NT2/D1 (cell line): ENCODE measurements at regions not wholly inside any gene's neighbourhood (a gene's known extent, or its start where the extent isn't known, plus 50 kb on each side); places are given as distances from the start of the nearest gene placed in this dataset.

Source experiments
- DNase-seq: peaks from one replicate; pipeline ENCODE4 v3.0.0-alpha.2; 2011; ENCODE audit warnings: low read depth, low spot score
- H3K27me3 ChIP-seq: 2 replicates; pipeline ENCODE4 v1.6.0; 2011; ENCODE audit warnings: mild to moderate bottlenecking; ENCODE audit not compliant: insufficient read length, insufficient read depth
- H3K36me3 ChIP-seq: 2 replicates; pipeline ENCODE4 v1.6.1; 2011; ENCODE audit warnings: mild to moderate bottlenecking, low read length, mixed read lengths; ENCODE audit not compliant: insufficient read depth, insufficient read length
- H3K4me1 ChIP-seq: 2 replicates; pipeline ENCODE4 v1.5.1; 2011; ENCODE audit not compliant: insufficient read depth, insufficient read length
- H3K4me3 ChIP-seq: 2 replicates; pipeline ENCODE4 v1.5.1; 2011; ENCODE audit warnings: low read depth; ENCODE audit not compliant: insufficient read length
- H3K9ac ChIP-seq: 2 replicates; pipeline ENCODE4 v1.6.0; 2011; ENCODE audit warnings: low read depth; ENCODE audit not compliant: insufficient read length
- H3K9me3 ChIP-seq: 2 replicates; pipeline ENCODE4 v1.5.1; 2011; ENCODE audit warnings: mild to moderate bottlenecking, low read length; ENCODE audit not compliant: insufficient read depth
- SUZ12 ChIP-seq: IDR thresholded peaks from 2 replicates; pipeline ENCODE4 v1.6.1; 2011; ENCODE audit not compliant: insufficient read length, insufficient read depth; ENCODE audit errors: extremely low read depth
- YY1 ChIP-seq: IDR thresholded peaks from 2 replicates; pipeline ENCODE4 v1.6.1; 2011; ENCODE audit not compliant: insufficient read length, insufficient read depth
- ZNF274 ChIP-seq: IDR thresholded peaks from 2 replicates; pipeline ENCODE4 v1.6.1; 2011; ENCODE audit warnings: mild to moderate bottlenecking, low read depth, low read length

DNA sequence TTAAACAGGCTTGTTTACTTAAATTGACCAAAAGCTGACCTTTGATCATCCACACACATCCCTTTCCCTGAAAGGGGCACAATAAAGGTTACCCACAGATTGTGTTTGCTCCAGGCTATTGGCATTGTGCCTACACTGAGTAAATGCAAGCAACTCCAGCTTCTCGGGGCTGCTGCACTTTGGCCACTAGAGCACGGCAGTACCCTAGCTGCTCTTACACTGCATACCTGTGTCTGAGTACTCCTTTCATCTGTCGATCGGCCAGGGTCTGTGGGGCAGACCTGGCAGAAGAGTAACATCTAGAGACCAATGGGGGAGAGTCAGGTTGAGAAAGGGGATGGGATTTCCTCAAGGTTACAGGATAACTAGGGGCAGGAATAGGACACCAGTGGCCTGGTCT is 281.9 kb upstream of the NMUR2 start:
- Histone ChIP-seq H3K36me3 (no peaks in the 10 kb centered on the region), H3K9me3 (peaks cover 19% of the 10 kb centered on the region), H3K4me3 (no peak overlapping the region), H3K27me3 (no peaks in the 10 kb centered on the region), H3K4me1 (no peaks in the 10 kb centered on the region), H3K9ac (no peak overlapping the region)
- TF ChIP-seq SUZ12 (no peak), YY1 (no peak), ZNF274 (no peak)
- DNase-seq, result no peak

DNA sequence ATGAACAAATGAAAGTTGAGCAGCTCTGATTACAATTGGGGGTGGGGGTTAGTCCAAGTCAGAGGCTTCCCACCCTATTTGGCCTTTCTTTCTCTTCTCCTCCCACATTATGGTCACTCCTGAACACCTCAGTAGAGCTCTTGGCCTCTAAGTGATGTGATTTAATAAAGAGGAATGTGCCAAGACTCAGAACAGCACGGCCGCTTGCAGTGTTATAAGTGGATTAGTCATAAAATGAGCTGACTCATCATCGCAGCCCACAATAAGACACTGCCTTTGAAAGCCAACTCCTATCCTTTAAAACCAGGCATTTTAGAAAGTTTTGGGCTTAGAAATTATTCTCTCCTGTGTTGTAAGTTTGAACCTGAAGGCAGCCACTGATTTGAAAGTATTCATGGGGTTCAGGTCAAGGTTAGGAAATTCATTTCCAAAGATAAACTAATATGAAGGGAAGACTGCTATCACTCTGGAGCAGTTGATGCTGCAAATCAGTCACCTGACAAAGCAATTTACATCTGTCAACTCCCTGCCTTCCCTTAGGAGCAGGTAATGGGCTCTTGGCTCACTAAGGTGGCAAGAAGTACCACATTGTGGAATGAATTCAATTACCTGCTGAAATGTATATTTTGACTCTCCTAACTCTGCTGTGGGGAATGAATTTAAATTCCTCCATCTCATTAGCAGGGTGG is 283.6 kb upstream of the NMUR2 start:
- DNase-seq, result no peak
- Histone ChIP-seq H3K4me3 (no peak overlapping the region), H3K4me1 (no peaks in the 10 kb centered on the region), H3K9ac (no peak overlapping the region), H3K27me3 (no peaks in the 10 kb centered on the region), H3K9me3 (peaks cover 19% of the 10 kb centered on the region), H3K36me3 (no peaks in the 10 kb centered on the region)
- TF ChIP-seq SUZ12, result no peak
- no peak for TF ChIP-seq YY1
- no peak for TF ChIP-seq ZNF274

DNA sequence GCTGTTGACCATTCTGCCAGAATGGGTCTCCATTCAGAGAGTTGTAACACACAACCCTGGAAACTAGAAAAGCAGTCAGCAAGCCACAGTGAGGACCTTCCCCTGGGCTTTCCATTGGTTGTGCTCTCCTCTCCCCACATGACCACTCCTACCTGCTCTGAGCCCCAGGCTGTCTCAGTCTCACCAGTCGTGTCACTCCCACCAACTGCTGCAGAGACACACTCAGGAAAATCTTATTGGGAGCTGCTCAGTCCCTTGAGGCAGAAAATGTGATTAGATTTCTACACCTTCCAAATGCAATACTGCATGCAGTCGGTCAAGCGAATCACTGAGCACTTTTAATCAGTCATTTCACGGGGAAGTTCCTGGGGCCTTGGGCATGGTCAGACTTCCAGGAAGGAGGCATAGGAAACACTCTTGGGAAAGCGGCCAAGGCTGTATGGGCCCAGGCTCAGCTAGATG is 284.2 kb upstream of the NMUR2 start:
- Histone ChIP-seq H3K4me3 (no peak overlapping the region), H3K9me3 (peaks cover 19% of the 10 kb centered on the region), H3K27me3 (no peaks in the 10 kb centered on the region), H3K4me1 (no peaks in the 10 kb centered on the region), H3K36me3 (no peaks in the 10 kb centered on the region), H3K9ac (no peak overlapping the region)
- DNase-seq, result no peak
- TF ChIP-seq ZNF274, result no peak
- no peak for TF ChIP-seq YY1

DNA sequence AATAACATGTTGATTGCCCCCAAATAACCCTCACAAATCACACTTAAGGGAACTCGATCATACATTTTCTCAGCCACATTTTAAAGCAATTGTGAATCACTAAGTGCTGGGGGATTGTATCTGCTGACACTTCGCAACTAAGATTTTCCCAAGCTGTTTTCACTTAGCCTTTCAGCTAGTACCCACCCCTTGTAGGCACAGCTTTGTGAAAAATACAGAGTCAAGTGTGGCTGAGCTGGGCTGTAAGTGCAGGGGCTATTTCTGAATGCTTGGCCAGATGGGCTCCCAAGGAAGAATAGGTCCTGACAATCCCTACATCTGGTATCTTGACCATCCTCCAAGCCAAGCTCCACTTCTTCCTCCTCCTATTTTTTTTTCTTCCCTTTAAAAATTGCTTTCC is 289.2 kb upstream of the NMUR2 start:
- TF ChIP-seq ZNF274 (no peak), SUZ12 (no peak), YY1 (no peak)
- H3K9me3 ChIP-seq, result no peaks in the 10 kb centered on the region
- no peak overlapping the region for H3K4me3 ChIP-seq
- H3K4me1 ChIP-seq, result no peaks in the 10 kb centered on the region
- H3K27me3 ChIP-seq, result no peaks in the 10 kb centered on the region
- no peak for DNase-seq
- H3K36me3 ChIP-seq, result no peaks in the 10 kb centered on the region
- H3K9ac ChIP-seq, result no peak overlapping the region

DNA sequence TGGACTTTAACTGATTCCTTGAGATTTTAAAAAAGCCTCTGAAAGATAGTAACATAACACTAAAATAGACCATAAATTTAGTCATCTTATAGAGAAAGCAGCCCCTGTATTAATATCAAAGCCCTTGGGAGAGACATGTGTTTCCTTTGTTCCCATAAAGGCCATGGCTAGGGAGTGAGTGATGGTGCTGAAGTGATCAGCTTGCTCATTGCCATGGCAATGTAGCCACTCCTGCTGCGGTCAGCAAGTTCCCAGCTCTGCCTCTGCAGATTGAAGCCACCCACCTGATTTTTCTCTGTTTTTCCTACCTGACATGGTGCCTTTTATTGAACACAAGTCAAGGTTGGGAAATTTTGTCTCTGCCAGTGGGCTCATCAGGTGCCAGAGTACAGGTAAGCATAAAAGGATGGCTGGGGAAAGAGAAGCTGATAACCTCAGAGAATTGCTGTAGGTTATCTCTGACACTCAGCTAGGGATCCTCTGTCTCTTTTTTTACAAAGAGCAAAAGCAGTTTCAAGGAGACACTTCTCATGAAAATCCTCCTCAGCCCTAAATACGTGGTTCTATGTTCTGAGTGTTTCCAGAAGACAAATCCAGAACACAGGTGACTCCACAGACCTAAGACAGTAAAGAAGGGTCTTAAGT is 296.3 kb upstream of the NMUR2 start:
- Histone ChIP-seq H3K27me3 (no peaks in the 10 kb centered on the region), H3K4me3 (no peak overlapping the region), H3K9ac (no peak overlapping the region), H3K9me3 (no peaks in the 10 kb centered on the region), H3K4me1 (no peaks in the 10 kb centered on the region), H3K36me3 (no peaks in the 10 kb centered on the region)
- no peak for DNase-seq
- TF ChIP-seq ZNF274 (no peak), YY1 (no peak), SUZ12 (no peak)

DNA sequence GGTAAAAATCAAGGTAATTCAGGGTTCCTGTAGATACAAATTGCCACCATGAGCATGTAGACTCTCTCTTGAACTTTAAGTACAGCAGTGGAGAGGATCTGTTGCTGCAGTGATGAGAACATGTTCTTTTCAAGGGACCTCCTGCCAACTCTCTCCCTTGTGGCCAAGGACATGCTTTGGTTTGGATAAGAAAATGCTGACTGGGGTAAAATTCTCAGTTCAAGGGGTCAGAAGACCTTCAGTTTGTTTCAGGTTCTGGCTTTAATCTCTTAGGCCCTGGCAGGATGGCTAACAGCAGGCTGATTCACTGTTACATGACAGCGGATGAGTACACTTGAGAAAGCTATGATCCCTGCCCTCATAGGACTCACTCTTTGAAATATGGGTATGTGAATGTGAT is 299.2 kb upstream of the NMUR2 start:
- Histone ChIP-seq H3K4me3 (no peak overlapping the region), H3K36me3 (no peaks in the 10 kb centered on the region), H3K9ac (no peak overlapping the region), H3K27me3 (no peaks in the 10 kb centered on the region), H3K4me1 (no peaks in the 10 kb centered on the region), H3K9me3 (no peaks in the 10 kb centered on the region)
- DNase-seq, result no peak
- TF ChIP-seq YY1 (no peak), SUZ12 (no peak), ZNF274 (no peak)

DNA sequence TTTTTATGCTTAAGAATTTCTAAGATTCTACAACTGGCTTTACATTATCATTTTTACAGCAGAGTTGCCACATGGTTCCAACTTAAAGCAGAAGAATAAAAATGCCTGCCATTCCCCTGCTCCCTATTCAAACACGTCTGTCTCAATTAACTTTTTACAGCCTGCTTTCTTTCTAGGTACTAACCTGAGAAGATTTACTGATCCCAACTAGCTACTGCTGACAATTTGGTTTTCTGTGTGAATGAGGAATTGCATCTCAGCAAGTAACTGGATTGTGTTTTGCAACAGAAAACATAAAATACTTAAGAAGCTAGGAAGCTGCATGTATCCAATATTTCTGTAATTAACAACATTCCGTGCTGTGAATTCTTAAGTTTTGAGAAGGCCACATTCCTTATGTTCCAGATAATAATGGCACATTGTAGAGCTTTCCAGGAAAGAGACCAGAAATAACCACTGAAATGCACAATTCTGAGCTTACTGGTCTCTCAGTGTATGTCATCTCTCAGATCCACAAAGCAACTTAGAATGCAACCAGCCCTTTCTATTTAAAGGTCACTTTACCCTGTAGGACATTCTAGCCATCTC is 306.8 kb upstream of the NMUR2 start:
- TF ChIP-seq SUZ12 (no peak), ZNF274 (no peak), YY1 (no peak)
- Histone ChIP-seq H3K9me3 (no peaks in the 10 kb centered on the region), H3K4me1 (no peaks in the 10 kb centered on the region), H3K27me3 (no peaks in the 10 kb centered on the region), H3K36me3 (no peaks in the 10 kb centered on the region), H3K4me3 (no peak overlapping the region), H3K9ac (no peak overlapping the region)
- DNase-seq, result no peak
